HG03575 (cell line): ENCODE measurements at regions not wholly inside any gene's neighbourhood (a gene's known extent, or its start where the extent isn't known, plus 50 kb on each side); places are given as distances from the start of the nearest gene placed in this dataset.

ENCODE experiments used
- ATAC-seq: cut with Tn5 transposase; IDR thresholded peaks from one replicate; pipeline ENCODE4 v1.9.1; 2021; ENCODE audit not compliant: unreplicated experiment, insufficient number of reproducible peaks, low FRiP score; ENCODE audit errors: extremely low read depth

DNA sequence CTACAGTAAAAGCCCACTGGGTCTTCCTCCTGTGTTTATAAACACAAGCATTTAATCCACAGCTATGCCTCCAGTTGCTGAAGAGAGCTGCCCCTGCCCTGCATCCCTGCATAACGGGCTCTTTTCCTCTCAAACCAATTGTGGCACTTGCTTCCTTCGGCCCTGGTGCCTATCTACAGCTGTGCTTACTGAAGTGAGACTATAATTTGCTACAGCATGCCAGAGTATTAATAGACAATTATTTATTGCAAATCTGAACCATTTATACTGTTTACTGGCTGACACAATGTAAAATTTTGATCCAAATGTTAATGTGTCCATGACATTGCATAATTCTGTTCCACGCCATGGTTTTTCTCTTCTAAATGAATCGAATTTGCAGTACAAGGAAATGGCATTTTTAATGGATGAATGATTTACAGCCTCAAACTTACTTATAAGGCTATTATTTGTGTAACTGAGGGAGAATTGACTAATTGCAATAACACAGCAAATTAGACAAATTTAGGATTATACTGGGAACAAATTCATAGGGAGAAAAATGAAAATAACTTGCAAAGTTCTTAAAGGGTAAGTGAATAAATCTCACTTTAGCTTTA is 457.0 kb upstream of the HNRNPA3 start:
- ATAC-seq = no peak

DNA sequence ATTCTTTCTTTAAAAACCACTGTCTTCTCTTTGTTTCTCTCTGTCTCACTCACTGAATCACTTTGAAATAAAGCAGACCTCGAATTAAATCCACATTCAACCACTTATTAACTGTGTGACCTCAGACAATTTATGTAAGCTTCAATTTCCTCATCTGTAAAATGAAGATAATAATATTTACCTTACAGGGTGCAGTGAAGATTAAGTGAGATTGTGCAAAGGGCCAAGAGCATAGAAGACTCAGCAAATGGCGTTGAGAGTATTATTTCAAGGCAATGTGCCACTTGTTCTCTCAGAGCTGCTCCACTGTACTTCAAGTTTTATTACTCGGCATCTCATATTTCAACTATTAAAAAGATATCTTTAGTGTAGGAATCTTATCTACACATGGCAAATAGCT is 454.2 kb upstream of the HNRNPA3 start:
- no peak for ATAC-seq

DNA sequence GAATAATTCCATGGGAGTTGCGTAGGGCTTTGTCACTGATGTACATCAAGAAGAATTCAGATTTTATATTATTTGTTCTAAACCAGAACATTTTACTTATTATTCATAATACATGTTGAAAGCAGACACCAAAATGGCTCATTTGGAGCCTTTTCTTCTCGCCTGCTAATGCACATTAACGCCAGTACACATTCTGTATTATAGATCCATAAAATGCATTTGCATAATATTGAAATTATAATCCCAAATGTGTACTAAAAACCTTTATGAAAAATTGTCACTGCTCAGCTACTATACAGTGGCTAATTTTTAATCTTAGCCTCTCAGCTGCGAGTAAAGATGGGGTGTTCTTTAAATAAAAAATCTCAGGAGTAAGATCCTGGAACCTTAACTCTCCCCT is 452.2 kb upstream of the HNRNPA3 start:
- ATAC-seq = no peak

- no peak for ATAC-seq
Measured at GRCh38 chr2:176763130-176763529, 449.5 kb upstream of the HNRNPA3 start.

DNA sequence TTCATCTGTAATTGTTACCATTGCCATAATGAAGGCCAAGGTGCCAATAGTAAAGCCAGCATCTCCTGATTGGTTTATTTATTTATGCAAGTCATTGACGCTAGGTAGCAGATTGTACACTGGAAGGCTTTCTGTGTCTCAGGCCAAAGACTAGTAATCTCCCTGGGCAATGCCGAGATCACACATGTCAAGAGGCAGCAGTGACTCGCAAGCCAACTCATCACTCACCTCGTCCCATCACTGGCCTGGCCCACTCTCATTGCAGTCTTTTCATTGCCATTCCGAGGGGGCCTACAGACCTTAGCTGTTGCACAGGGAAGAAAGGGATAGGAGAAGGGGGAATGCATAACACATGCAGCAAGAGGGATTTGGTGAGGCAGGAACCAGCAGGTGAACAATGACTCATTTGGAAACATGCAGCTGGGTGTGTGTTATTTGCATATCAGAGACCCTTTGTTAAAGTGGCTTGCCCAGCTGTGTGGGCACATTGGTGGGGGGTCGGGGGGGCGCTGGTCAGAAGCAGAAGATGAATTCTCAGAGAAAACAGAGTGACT is 448.7 kb upstream of the HNRNPA3 start:
- ATAC-seq = no peak

DNA sequence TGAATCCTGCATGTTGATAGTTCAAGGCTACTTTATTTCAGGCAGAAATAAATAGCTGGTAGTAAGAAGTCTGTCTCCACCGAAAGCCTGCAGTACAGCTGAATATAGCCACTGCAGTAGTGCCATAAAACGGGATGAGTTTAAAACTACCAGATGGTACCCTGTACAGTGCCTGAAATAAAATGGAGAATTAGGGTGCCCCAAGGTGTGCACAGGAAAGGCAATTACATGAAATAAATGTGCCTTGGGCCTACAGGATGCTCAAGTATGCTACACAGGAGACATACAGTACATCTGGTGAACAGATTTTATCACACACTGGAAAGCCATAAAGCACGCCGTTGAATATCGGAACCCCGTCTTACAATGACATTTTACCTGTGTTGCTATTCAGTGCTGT is 447.7 kb upstream of the HNRNPA3 start:
- no peak for ATAC-seq

GRCh38 chr2:176766005-176766404 is 446.6 kb upstream of the HNRNPA3 start:
- ATAC-seq = no peak

DNA sequence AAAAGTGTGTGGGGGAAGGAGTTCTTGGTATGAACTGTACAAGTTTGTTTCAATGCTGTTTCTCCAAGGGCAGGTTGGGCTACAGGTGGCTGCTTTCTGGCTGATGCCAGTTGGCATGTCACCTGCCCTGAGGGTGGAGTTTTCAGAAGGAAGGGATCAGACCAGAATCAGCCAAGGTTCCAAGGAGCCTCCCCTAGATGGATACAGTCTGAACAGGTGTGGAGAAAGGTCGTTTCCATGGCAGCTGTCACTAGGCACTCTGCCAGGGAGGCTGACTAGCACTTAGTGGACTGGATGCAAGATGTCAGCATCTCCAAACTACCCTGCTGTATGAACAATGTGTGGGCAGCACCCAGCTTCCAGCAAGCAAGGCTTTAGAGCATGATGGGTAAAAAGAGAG is 444.4 kb upstream of the HNRNPA3 start:
- no peak for ATAC-seq

DNA sequence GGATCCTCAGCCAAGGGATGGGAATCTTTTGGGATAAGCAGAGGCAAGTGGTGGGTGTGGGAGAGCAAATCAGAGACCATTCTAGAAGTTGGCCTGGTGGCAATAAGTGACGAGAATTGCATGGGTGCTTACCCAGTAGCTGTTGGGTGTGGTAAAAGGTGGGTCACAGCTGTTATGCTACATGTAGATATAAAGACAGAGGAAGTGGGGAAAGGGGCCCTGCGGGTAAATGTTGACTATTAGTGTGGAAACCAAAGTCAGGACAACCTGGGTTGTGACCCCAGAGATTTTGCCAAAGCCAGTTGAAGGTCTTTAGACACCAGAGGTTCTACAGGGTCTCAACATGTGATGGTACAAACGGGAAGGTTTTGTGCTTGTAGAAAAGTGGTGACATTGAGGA is 443.6 kb upstream of the HNRNPA3 start:
- ATAC-seq = no peak

GRCh38 chr2:176769499-176770370 is 442.9 kb upstream of the HNRNPA3 start:
- ATAC-seq = no peak

- no peak for ATAC-seq
Measured at GRCh38 chr2:176772816-176773215, 439.8 kb upstream of the HNRNPA3 start.

DNA sequence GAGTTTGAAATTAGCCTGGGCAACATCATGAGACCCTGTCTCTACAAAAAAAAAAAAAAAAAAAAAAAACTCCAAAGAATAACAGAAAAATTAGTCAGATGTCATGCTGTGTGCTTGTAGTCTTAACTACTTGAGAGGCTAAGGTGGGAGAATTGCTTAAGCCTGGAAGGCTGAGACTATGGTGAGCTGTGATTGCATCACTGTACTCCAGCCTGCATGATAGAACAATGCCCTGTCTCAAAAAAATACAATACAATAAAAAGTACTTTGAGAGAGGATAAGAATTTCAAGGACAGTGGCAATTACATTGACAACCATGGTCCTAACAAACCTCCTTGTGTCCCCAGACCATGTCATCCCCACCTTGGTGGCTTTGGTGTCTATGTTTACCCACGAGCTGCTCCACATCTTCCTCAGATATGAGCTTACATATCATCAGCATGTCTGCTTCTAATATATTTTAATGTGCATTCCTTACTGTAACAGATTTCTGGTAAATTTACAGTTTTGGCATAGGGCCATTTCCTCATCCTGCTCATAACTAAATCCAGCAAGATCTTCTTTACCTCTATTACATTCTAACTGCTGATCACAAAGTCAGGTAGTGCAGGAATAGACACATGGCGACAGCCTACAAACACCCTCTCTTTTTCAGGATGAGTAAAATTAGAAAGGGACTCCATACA is 437.7 kb upstream of the HNRNPA3 start:
- ATAC-seq = no peak

DNA sequence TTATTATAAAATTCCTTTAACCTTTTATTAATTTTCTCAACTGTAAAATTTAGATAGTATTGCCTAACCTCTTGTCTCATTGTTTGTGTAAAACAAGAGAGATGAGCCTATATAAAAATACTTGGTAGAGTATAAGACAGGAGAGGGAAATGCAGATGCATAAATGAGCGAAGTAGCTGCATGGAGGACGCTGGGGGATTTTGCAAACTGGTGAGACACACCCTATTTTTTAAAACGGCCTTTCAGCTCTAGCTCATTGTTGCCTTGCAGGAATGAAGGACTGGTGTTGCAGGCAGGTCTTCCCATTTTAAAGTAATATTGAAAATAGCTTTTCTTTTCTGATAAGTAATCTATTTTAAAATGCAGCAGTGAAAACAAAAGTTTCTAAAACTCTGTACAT is 435.3 kb upstream of the HNRNPA3 start:
- no peak for ATAC-seq

DNA sequence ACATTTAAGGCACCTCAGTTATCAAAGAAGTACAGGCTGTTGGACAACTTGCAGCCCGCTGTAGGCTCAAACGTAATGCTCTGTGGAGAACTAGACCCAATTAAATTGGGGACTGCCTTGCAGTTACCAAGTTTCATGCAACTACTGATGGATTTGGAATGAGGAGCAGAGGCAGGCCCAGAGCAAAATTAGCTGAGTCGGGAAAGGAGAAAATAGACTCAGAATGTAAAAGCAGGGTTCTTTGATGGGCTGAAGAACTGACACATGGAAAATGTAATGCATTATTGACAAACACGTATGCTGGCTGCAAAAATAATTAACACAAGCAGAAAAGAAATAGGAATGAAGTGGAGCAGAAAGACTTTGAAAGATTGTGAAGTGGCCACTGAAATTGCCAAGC is 432.7 kb upstream of the HNRNPA3 start:
- ATAC-seq = no peak

- no peak for ATAC-seq
Measured at GRCh38 chr2:176780348-176780747, 432.2 kb upstream of the HNRNPA3 start.

GRCh38 chr2:176781570-176782217 is 430.9 kb upstream of the HNRNPA3 start:
- no peak for ATAC-seq

DNA sequence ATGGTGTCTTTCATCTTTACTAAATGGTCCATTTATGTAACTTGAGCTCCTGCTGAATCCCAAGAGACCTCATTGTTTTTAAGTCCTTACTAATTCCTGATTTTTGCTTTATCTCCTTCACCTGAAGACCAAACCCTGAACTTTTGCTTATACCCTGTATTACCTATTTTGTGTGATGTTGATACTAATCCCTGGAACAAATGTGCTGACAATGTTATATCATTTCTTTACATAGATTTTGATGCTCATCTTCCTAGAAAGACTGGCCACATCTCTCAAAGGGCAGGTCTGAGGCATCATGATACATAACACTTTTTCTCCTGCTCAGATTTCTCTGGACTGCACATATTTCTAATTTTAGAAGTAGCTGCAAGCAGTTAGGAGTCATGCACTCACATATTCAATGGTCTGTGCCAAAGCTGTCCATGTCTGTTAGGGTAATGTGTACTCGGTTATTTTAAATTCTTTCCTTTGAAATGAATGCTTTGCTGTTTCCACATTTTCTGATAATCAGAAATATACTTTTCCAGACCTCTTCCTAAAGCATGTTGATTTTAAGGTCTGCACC is 427.9 kb upstream of the HNRNPA3 start:
- ATAC-seq = no peak

GRCh38 chr2:176789751-176790150 is 422.8 kb upstream of the HNRNPA3 start:
- no peak for ATAC-seq

DNA sequence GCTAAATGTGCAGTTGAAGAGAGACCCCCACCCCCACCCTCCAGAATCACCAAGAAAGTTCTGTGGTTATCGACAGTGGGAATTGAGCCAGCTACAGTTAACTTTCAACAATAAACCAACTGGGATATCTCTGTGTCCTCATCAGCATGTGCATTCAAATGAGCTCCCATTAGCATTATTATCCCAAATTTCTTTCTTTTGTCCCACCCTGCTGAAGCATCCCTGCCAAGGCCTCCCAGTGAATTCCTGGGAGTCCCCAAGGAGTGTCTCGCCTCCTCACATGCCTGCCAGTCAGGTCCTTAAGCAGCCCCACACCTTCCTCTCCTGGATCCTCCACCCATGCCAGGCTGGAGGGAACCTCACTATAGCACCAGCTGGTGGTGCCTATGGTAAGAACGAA is 422.1 kb upstream of the HNRNPA3 start:
- ATAC-seq = no peak
